CD4-positive, alpha-beta T cell treated with Interferon gamma for 1 hour (primary cell): ENCODE measurements at regions not wholly inside any gene's neighbourhood (a gene's known extent, or its start where the extent isn't known, plus 50 kb on each side); places are given as distances from the start of the nearest gene placed in this dataset.

Experiments used
- DNase-seq: peaks from one replicate; pipeline ENCODE4 v3.0.0-alpha.2; 2020

- DNase-seq = no peak
Measured at GRCh38 chr3:176697284-176697889, 499.9 kb downstream of the TBL1XR1 start.

GRCh38 chr3:176696816-176697215, 500.5 kb downstream of the TBL1XR1 start:
- no peak for DNase-seq

GRCh38 chr3:176692966-176693785, 504.1 kb downstream of the TBL1XR1 start:
- no peak for DNase-seq

- DNase-seq = no peak
Measured at GRCh38 chr3:176692199-176692965, 504.9 kb downstream of the TBL1XR1 start.

GRCh38 chr3:176690083-176690869, 507.0 kb downstream of the TBL1XR1 start:
- no peak for DNase-seq

- no peak for DNase-seq
Measured at GRCh38 chr3:176687754-176688153, 509.5 kb downstream of the TBL1XR1 start.

GRCh38 chr3:176683382-176683781, 513.9 kb downstream of the TBL1XR1 start:
- DNase-seq = no peak

- no peak for DNase-seq
Measured at GRCh38 chr3:176663837-176664831, 533.1 kb downstream of the TBL1XR1 start.

GRCh38 chr3:176663387-176663786, 533.9 kb downstream of the TBL1XR1 start:
- no peak for DNase-seq

- no peak for DNase-seq
Measured at GRCh38 chr3:176661432-176661964, 535.8 kb downstream of the TBL1XR1 start.

GRCh38 chr3:176655404-176656094, 541.7 kb downstream of the TBL1XR1 start:
- no peak for DNase-seq

GRCh38 chr3:176651622-176652021, 545.7 kb downstream of the TBL1XR1 start:
- no peak for DNase-seq

GRCh38 chr3:176650478-176650877, 546.8 kb downstream of the TBL1XR1 start:
- no peak for DNase-seq

- DNase-seq = no peak
Measured at GRCh38 chr3:176647987-176648386, 549.3 kb downstream of the TBL1XR1 start.

GRCh38 chr3:176633511-176633910, 563.8 kb downstream of the TBL1XR1 start:
- DNase-seq = no peak

GRCh38 chr3:176632925-176633324, 564.4 kb downstream of the TBL1XR1 start:
- DNase-seq = no peak

GRCh38 chr3:176631165-176631564, 566.1 kb downstream of the TBL1XR1 start:
- no peak for DNase-seq

- DNase-seq = no peak
Measured at GRCh38 chr3:176628101-176628639, 569.1 kb downstream of the TBL1XR1 start.

GRCh38 chr3:176623468-176624150, 573.7 kb downstream of the TBL1XR1 start:
- no peak for DNase-seq

GRCh38 chr3:176619833-176620232, 577.4 kb downstream of the TBL1XR1 start:
- no peak for DNase-seq
